ENCODE measurements at regions not wholly inside any gene's neighbourhood (a gene's known extent, or its start where the extent isn't known, plus 50 kb on each side); places are given as distances from the start of the nearest gene placed in this dataset.
A peak's percentile ranks its signal among the peaks of the same experiment; 100 is the strongest.

DNA sequence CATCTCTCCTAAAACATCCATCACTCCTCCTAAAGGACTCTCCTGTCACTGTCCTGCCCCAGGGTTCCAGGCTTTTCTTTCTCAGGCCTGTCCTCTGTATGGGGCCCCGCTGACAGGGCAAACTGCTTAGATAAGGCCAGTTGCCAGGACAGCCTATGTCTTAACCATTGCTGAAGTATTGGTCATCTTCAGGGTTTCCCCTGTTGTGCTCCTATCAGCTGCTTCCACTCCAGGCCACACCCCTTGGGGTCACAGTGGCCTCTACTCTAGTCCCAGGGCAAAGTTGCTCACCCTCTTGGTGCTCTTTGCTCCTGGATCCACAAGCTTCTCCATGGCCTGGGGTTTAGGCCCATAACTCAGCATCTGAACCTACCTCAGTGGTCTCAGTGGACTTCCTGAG is 138.0 kb upstream of the PJA1 start:
- DNase-seq: no peak

DNA sequence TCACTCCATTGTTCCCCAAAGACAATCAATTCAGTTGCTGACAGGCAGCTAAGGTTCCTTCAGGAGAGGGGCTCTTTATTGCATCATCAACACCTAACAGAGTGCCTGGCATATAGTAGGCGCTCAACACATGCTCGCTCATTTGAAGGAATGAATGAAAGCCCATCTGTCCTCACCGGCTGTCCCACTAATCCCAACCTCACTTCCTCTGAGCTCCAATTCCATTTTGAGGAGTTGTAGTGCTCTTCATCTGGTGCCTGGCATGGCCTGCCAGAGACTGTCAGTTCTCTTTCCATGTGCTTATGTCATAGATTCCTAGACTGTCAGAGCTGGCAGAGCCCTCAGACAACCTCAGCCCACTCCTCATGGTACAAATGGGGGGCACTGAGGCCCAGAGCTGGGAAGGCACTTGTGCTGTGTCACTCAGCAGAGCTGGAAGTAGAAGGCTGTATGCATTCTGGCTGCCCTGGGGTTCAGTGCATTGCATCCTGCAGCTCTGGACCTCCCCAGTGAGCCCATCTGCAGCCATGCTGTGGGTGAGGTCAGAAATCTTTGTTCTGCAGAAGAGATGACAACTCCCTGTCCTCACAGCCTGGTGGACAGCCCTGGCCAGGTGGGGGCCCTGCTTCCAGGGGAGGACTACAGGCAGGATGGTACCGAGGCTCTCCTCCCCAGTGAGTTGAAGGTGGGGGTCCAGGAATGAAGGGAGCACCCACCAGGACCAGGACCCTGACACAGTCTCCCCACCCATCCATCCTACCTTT is 134.9 kb upstream of the PJA1 start:
- DNase-seq: no peak

DNA sequence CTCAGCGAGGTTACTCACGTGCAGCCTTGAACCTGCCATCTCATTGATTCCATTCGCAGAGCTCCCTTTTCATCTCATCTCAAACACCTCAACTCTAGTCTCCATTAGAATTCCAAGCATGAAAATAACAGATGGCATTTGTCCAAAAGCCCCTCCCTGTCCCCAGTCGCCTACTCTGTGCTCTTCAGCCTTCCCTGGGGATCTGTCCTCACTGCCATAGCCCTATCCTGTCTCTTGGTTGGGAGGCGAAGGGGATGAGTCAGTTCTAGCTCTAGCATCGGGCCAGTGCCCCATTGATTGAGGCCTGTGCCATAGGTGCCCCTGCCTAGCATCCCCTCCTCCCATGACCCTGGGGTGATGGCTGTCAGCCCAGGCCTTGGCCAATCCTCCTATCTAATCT is 134.0 kb upstream of the PJA1 start:
- DNase-seq: no peak

DNA sequence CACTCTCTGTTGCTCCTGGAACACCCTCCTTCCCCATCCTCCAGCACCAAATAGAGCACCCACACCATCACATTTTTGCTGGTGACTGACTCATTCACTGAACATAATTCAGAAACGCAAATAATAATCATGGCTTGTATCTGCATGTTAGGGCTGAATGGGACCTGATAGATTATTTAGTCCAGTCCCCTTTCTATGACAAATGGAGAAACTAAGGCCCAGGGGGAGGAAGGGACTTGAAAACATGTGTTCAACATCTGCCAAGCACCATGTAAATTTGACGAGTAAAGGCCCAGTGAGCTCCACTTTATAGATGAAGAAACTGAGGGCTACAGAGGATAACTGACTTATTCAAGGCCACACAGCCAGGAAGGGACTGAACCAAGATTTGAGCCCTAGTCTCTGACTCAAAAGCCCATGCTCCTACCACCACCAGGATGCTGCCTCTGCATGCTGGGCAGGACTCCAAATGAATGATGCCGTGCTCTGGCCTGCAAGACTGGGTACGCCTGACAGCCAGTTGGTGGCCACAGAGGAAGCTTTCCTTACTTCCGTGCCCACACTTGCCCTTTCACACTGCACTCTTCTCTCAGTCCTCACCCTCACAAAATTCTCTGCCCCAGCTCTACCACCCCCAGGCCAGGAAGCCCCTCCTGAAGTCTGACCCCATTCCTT is 133.3 kb upstream of the PJA1 start:
- DNase-seq: no peak

DNA sequence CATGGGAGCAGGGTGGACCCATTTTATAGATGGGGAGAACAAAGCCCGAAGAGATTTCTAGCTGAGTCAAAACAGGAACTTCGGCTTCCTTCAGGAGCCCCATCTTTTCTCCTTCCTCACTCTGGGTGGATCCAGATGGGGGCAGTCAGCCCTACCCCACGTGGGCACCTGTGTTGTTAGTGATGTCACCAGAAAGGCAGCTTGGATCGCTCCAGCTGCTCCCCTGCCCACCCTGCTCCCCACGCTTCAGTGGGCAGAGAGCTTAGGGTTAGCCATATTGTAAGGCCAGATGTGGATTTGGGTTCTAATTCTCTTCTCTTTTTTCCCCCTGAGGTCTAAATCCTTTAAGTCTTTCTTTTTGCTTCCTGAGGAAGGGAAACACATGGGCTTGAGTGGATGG is 132.3 kb upstream of the PJA1 start:
- no peak for DNase-seq

DNA sequence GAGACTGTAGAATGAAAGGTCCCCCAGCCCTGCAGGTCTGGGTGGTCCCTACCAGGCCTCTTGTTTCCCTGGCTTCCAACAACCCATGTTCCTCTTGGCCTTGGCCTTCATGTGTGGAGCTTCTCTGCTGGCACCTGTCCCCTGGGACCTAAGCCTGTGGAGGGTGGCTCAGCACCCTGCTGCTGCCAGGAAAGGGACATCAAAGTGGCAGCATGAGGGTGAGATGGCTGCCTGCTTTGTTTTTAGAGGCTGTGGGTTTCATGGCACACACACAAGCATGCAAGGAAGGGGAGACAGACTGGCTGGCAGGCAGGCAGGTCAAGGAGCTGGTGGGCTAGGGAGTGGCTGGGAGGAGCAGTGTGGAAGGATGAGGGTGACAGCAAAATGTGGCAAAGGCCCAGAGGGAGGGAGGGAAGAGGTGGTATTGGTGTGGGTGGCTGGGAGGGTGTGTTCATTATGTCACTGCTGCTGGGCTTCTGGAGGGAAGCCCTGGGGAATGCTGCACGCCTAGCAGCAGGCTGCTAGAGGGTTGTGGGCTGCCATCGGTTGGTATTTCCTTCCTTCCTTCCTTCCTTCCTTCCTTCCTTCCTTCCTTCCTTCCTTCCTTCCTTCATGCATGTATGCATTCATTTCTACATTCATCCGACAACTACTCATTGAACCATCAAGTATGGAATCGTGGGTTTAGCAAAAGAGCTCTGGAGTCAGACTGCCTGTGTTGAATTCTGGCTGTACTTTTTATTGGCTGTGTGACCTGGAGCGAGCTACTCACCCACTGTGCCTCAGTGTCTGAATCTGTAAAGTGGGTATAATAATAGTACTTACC is 128.7 kb upstream of the PJA1 start:
- DNase-seq: peak; percentile 9

DNA sequence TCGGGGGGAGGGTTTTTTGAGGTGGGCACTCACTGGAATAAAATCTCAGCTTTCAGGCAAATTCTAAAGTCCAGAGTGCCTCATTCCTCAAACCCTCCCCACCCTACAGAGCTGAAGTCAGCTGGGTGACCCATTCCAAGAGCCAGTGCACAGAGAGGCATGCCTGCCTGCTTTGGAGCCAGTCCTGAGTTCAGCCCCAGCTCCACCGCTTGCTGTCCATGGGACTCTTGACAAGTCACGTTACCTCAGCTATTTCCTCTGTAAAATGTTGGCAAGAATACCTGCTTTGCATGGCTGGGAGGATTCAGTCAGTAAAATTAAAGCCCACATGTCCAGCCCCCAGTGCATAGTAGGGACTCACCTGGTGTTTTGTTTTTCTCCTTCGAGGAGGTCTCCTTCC is 125.9 kb upstream of the PJA1 start:
- DNase-seq: no peak

DNA sequence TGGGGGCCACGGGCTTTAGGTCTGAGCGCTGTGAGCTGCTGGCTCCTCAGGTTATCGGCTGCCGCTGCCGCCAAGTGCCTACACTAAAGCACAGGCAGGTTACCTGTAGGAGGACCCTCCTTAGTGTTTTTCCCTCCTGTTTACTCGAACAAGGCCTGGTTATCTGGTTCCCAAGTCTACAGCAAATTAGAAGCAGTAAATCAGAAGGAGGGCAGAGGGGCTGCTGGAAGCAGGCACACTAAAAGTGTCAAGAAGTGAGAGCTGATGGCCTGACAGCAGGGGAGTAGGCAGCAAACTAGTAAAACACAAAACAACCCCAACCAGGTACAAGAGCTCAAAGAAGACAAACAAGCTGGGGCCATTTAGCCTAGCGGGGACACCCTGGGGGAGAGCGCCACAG is 125.0 kb upstream of the PJA1 start:
- no peak for DNase-seq

DNA sequence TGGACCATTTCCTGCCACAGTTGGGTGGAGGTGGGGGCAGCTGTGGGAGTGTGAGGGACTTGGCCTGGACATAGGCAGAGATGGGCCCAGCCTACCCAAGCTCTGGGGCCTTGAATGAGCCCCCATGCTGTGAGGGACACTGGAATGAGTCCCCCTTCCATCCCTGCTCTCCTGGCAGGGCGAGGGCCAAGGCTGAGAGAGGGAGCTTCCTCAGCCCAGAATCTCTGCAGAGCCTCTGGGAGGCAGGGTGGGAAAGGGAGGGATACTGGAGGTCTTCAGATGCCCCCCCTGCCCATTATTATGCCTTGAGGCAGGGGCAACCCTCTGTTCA is 124.5 kb upstream of the PJA1 start:
- DNase-seq: no peak

DNA sequence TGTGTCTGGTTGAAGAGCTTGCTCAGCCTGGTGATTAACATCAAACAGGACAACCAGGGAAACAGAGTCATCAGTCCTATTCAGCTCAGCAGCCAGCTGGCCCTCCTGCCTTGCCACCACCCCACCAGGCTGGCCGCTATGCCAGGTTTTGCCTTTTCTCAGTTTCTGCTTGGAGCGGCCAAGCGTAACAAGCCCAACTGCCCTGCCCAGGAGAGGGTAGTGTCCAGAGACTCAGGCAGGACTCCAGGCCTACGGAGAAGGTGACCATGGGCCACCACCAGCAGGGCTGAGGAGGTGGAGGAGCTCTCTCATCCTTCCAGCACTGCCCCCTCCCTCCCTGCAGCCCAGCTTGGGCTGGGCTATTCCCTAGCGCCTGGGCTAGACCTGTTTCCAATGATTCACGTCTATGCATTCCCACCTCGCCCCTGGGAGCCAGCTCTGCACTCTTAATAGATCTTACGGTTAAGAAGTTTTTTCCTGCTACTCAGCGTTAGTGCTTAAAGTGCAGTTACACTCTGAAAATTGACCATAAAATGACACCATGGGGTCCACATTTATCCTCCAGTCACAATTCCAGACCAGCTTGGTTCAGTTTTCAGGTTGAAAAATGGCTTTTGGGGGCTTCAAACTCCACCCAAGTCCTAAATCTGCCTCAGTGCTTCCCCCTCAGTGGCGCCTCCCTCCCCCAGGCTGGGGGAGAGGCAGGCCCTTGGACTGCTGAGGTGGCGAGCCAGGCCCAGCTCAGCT is 124.0 kb upstream of the PJA1 start:
- DNase-seq: no peak

DNA sequence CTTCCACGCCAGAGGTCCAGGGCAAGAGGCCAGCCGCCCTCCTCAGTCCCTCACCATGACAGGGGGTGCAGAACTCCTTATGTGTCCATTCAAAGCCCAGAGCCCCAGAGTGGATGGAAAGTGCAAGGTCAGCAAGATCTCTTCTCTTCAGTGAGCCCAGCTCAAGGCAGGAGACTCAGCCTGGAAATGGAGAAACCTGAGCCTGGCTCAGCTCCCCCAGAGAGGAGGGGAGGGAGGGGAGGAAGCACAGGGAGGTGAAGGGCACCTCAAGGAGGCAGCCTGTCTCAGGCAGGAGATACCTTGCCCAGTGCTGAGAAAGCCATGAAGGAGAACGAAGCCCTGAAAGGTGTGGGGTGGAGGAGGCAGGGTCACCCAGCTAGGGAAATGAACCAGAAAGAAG is 121.8 kb upstream of the PJA1 start:
- no peak for DNase-seq

DNA sequence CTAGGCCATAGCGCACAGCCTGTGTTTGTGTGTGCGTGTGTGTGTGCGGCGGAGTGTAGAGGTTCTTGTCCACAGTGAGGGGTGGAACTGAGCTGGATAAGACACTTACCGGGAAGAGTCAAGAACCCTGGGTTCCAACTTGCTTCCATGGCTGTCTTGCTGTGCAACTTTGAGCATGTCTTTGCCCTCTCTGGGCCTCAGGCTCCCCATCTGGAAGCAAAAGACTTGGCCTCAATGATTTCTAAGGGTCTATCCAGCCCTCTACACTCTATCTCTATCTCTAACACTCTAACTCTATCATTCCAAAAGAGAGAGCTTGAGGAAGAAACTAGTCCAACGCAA is 121.3 kb upstream of the PJA1 start:
- no peak for DNase-seq

DNA sequence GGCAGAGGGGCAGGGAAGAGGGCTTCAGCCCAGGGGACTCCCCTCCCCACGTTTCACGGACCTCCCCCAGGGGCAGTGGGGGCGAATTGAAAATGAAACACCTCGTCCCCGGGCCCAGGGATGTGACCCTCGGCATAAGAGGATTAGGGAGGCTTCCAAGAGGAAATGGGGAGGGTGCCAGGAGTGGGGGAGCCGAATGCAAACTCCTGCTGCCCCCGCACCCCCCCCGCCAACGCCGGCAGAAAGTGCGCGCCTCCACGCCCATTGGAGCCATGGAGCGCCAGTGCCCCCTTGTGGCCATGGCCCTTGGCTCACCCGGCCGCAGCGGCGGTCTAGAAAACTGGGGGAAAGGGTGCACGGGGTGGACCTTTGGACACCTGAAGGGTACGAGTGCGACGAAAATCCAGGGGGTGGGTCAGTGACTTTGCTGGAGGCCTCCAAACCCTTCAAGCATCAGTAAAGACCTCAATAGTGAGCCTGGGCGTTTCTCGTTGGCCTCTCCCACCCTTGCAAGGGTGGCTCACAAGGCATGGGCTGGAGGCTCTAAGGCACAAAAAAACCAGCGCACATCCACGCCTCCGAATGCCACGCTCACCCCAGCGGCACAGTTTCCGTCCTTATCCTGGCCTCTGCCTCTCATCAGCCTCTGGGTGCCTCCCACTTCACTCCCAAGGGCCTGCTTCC is 120.8 kb upstream of the PJA1 start:
- peak; percentile 56 for DNase-seq

DNA sequence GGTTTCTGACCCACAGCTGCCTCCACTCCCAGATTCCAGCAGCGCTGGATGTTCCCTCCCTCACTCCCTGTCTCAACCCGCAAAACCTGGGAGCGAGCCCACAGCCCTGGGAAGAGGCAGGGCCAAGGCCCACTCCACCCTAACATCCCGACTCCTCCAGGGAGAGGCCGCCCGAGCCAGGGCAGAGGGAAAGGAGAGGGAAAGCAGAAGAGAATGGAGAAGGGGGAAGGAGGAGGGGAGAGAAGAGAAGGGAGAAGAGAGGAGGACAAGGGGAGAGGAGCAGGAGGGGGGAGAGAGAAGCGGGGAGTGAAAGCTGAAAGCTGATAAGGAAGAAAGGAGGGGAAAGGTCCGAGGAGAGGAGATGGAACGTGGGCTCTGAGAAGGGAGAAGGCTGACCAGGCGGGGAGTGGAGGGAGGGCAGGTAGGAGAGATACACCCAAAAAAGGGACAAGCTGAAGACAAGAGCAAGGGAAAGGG is 120.2 kb upstream of the PJA1 start:
- no peak for DNase-seq

DNA sequence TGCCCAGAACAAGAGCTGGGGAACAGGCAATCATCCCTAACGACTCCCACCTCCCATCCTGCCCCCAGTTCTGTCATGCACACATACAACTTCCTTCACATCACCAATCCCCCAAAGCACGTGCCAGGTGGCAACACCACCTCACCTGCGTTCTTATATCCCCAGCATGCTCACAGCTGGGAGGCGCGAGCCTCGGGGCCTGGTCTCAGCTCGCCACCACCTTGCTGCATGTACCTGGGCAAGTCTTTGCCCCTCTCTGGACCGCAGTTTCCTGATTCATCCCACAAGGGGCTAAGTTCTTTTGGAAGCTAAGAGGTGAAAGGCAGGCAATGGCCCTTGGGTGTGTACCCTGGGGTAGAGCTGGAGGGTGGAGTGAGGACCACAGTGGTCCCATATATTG is 119.2 kb upstream of the PJA1 start:
- DNase-seq: no peak

DNA sequence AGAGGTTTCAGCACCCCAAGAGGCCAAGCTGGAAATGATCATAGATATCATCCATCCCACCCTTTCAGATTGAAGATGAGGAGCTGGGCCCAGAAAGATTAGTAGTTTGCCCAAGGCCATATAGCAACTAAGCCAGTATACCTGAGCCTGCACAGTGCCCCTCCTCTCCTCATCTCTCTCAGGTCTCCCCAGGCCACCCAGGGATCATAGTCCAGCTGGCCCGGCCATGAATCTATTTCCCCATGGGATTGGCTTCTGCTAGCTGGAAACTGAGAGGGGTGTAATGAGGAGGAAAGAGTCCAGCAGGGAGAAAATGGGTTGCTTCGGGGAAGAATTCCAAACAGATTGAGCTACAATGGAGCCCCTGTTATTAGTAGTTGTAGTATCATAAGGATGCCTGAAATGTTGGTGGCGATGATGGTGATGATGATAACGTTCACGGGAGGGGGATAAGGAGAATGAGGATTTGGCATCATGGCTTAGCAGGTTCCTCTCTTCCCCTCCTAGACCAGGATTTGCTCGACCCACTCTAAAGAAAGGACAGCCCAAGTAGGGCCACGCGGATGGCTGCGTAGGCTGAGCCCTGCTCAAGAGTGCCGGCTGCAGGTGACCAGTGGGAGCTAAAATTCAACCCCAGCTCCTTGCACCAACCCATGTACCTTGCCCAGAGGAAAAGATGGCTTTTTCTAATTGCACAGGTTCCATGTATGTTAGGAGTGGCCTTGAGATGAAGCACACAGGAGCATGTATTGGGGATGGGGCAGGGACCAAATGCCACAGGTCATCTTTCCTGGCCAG is 117.8 kb upstream of the PJA1 start:
- no peak for DNase-seq

DNA sequence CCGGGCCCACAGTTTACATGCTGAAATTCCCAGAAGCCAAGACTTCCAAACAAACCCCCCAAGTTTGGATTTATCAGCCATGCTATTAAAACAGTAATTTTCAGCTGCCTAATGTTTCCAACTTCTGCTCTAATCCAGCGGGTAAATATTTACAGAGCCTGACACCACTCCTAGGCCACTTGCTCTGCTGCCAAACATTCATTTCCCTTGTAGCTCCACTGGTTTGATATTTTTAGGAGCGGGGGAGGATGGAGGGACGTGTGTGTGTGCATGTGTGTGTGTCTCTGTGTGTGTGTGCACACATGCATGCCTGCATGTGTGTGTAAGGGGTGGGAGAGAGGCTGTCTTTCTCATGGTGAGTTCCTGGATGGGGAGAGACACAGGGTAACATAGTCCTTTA is 115.7 kb upstream of the PJA1 start:
- no peak for DNase-seq

DNA sequence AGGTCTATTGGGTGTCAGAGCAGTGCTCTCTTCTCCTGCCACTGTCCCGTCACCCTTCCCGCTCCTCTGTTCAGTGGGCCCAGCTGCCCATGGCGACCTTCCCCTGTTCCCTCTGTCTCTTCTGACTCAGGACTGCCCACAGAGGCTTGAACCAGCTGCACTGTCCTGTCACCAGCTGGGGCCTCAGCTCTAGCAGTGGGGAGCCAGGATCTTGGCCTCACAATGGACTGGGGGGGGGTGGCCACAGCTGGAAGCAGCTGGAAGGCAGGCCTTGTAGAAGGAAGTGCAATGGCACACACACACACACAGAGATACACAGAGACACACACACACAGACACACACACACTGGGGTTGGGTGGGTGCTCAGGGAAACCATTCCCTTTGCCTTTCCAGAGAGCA is 114.0 kb upstream of the PJA1 start:
- no peak for DNase-seq

DNA sequence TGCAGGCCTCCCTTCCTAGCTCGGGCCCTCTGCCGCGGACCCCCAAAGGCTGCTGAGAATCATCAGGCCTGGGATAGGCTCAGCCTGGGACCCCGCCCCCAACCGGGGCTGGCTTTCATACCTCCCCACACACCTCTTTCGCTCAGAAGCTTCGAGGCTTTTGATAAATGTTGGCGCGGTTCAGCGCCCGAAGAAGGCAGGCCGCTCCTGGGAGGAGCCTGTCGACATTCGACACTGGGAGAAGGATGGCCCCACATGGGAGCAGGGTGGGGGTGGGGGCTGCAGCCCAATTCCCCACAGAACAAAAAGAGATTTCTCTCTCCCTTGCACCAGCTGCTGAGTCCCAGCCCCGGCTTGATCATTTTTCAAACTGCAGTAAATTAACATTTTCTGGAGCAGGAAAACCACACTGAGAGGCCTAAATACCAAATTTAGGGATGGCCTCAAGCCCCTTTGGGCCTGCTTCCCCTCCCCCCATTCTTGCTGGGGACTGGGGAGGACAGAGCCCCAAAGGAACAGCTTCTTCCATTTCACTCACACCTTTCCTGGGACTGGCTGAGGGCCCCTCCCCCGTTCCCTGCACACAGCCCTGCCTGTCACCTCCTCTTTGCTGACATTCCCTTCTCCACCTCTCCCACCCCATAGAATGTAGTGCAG is 112.9 kb upstream of the PJA1 start:
- no peak for DNase-seq

DNA sequence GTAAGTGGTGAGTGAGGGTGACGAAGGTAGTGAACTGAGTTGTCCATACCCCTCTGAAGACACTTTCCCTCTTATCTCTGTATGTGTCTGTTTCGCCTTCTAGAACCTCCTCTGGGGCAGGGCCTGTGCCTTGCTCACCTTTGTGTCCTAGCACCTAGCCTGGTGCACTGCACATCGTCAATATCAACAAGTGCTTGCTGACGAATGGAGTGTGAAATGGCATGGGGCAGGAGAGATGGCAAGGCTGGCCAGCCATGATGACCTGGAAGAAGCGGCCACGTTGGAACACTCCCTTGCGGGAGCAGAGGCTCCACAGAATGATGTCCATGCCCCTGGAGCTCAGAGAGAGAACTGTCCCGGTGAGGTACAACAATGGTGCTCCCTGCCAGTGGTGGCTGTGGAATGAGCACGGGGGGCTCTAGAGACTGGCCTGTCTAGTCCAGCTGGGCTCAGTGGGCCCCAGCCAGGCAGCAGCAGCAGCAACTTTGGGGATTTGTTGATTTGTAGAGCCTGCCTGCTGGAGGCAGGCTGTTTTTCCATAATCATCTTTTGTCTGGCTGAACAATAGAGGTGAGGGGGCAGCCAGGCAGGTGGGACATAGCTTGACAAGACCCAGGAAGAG is 112.2 kb upstream of the PJA1 start:
- no peak for DNase-seq

DNA sequence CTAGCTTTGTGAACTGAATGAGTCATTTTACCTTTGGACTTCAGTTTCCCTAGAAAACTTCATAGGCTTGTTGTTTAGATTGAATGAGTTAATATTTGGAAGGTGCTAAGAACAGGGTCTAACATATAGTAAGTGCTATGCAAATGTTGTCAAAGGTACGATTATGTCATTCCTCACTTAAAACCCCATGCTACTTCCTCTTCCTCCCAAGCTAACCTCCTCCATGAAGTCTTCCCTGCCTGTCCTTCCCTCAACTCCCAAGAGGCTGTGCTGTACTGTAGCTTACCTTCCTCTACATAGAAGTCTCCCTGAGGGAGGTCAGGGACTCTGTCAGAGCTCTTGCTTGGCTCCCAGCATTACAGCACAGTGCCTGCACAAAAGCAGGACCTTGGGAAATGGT is 103.4 kb upstream of the PJA1 start:
- DNase-seq: no peak
